Keratinocyte (primary cell): ENCODE measurements at regions not wholly inside any gene's neighbourhood (a gene's known extent, or its start where the extent isn't known, plus 50 kb on each side); places are given as distances from the start of the nearest gene placed in this dataset.

Experiments
- DNase-seq: peaks from one replicate; pipeline ENCODE4 v3.0.0-alpha.2; 2011; ENCODE audit warnings: low read depth, missing footprints, low spot score
- FAIRE-seq: peaks from 2 replicates; lab custom pipeline; 2011; peaks lifted over from hg19 to GRCh38; lab: Jason Lieb, UNC
- H2AFZ ChIP-seq: 2 replicates; pipeline ENCODE4 v1.6.0; 2012; ENCODE audit warnings: low read length, control low read depth, inconsistent platforms; ENCODE audit not compliant: control insufficient read depth
- H3K27ac ChIP-seq: 2 replicates; pipeline ENCODE4 v1.5.1; 2011; ENCODE audit warnings: low read length; ENCODE audit not compliant: control insufficient read depth, insufficient read depth
- H3K27me3 ChIP-seq: 3 replicates; pipeline ENCODE4 v1.6.0; 2011; ENCODE audit warnings: low read length; ENCODE audit not compliant: control insufficient read depth, insufficient read depth; ENCODE audit errors: extremely low read depth
- H3K36me3 ChIP-seq, 2 experiments: 2 replicates in 1 of 2; 3 replicates in 1 of 2; pipeline ENCODE4 v1.5.1; 2011; ENCODE audit warnings: low read length in 2 of 2, mild to moderate bottlenecking in 1 of 2; ENCODE audit not compliant: control insufficient read depth in 2 of 2, insufficient read depth in 2 of 2; ENCODE audit errors: extremely low read depth in 1 of 2
- H3K4me1 ChIP-seq: 3 replicates; pipeline ENCODE4 v1.5.1; 2011; ENCODE audit warnings: low read length; ENCODE audit not compliant: control insufficient read depth, insufficient read depth; ENCODE audit errors: extremely low read depth
- H3K4me2 ChIP-seq: 3 replicates; pipeline ENCODE4 v1.6.0; 2011; ENCODE audit warnings: low read depth, low read length; ENCODE audit not compliant: control insufficient read depth, insufficient read depth; ENCODE audit errors: extremely low read depth
- H3K4me3 ChIP-seq, 3 experiments: fragments of 200-600 bp in 1 of 3; sonication (generic) in 1 of 3; 2 replicates in 2 of 3; 3 replicates in 1 of 3; pipeline ENCODE4 v1.5.1; 2011 to 2016; ENCODE audit warnings: low read length in 3 of 3, mild to moderate bottlenecking in 3 of 3, control low read depth in 2 of 3, inconsistent platforms in 1 of 3, low read depth in 1 of 3, mixed read lengths in 1 of 3, mixed run types in 1 of 3, moderate library complexity in 1 of 3; ENCODE audit not compliant: control insufficient read depth in 2 of 3, insufficient read depth in 2 of 3; ENCODE audit errors: extremely low read depth in 1 of 3
- H3K79me2 ChIP-seq: 2 replicates; pipeline ENCODE4 v1.6.0; 2012; ENCODE audit warnings: low read length; ENCODE audit not compliant: control insufficient read depth, insufficient read depth
- H3K9ac ChIP-seq: 3 replicates; pipeline ENCODE4 v1.6.0; 2011; ENCODE audit warnings: low read length; ENCODE audit not compliant: control insufficient read depth, insufficient read depth; ENCODE audit errors: extremely low read depth
- H3K9me1 ChIP-seq: 3 replicates; pipeline ENCODE4 v1.6.0; 2011; ENCODE audit warnings: low read length; ENCODE audit not compliant: control insufficient read depth, insufficient read depth; ENCODE audit errors: extremely low read depth
- H3K9me3 ChIP-seq: 2 replicates; pipeline ENCODE4 v1.5.1; 2012; ENCODE audit warnings: low read depth, low read length; ENCODE audit not compliant: control insufficient read depth
- H4K20me1 ChIP-seq: 3 replicates; pipeline ENCODE4 v1.6.0; 2011; ENCODE audit warnings: low read length; ENCODE audit not compliant: control insufficient read depth, insufficient read depth; ENCODE audit errors: extremely low read depth
- EZH2 ChIP-seq: IDR thresholded peaks from one replicate; pipeline ENCODE4 v1.6.1; 2012; ENCODE audit warnings: inconsistent platforms, mild to moderate bottlenecking, low read length, moderate library complexity
- dilution Hi-C: fragments of 300-500 bp; cut with MboI; formaldehyde crosslinking; loops from one replicate; pipeline ENCODE4 v1.7.0; 2020; ENCODE audit warnings: low sequenced_read_pairs; ENCODE audit not compliant: extremely low pct_ligation_motif_present
- TF ChIP-seq, protein P1 (sequence below), 3 experiments: IDR thresholded peaks in 1 of 3; conservative IDR thresholded peaks in 1 of 3; optimal IDR thresholded peaks in 1 of 3; 2 replicates in 2 of 3; 3 replicates in 1 of 3; pipeline versions ENCODE3 to v1.5.1; 2011; ENCODE audit warnings: low read length in 3 of 3, mild to moderate bottlenecking in 3 of 3, moderate library complexity in 2 of 3, control low read depth in 1 of 3, inconsistent platforms in 1 of 3; ENCODE audit not compliant: insufficient read depth in 2 of 3; ENCODE audit errors: extremely low read depth in 1 of 3

DNA sequence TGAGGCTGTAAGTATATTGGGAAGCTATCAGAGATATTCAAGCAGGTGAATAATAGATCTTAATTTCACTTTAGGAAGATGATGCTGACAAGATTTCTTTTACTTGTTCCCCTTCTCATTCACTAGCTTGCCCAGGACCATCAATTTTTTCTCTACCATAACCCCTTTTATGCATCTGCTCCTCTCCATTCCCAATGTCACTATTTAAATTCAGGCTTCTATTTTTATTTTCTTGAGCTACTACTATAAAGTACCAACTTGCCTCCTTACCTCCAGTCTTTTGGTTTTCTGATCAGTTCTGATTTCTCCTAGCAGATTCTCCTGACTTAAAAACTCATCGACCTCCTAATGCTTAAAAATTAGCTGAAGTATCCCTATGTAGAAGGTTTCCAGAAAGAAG is 97.7 kb upstream of the SMIM30 start:
- no peak overlapping the region for H3K9ac ChIP-seq
- H3K36me3 ChIP-seq: no peaks in the 10 kb centered on the region
- H3K4me3 ChIP-seq: no peak overlapping the region
- no peaks in the 10 kb centered on the region for H4K20me1 ChIP-seq
- FAIRE-seq (no peak), DNase-seq (no peak)
- TF ChIP-seq EZH2: no peak
- TF ChIP-seq, protein P1, sequence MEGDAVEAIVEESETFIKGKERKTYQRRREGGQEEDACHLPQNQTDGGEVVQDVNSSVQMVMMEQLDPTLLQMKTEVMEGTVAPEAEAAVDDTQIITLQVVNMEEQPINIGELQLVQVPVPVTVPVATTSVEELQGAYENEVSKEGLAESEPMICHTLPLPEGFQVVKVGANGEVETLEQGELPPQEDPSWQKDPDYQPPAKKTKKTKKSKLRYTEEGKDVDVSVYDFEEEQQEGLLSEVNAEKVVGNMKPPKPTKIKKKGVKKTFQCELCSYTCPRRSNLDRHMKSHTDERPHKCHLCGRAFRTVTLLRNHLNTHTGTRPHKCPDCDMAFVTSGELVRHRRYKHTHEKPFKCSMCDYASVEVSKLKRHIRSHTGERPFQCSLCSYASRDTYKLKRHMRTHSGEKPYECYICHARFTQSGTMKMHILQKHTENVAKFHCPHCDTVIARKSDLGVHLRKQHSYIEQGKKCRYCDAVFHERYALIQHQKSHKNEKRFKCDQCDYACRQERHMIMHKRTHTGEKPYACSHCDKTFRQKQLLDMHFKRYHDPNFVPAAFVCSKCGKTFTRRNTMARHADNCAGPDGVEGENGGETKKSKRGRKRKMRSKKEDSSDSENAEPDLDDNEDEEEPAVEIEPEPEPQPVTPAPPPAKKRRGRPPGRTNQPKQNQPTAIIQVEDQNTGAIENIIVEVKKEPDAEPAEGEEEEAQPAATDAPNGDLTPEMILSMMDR (optimal IDR thresholded peaks at IDR 0.05 in 1 of 3, IDR thresholded peaks at IDR 0.05 in 1 of 3, conservative IDR thresholded peaks at IDR 0.05 in 1 of 3; ENCODE audit: extremely low read depth in 1 of 3, insufficient read depth in 2 of 3, low read length in 3 of 3): no peak
- no peak overlapping the region for H3K27ac ChIP-seq
- H3K79me2 ChIP-seq: no peaks in the 10 kb centered on the region
- no peaks in the 10 kb centered on the region for H3K4me1 ChIP-seq
- no peaks in the 10 kb centered on the region for H3K27me3 ChIP-seq
- H3K4me2 ChIP-seq: no peak overlapping the region
- H2AFZ ChIP-seq: no peak overlapping the region
- dilution Hi-C loops: no loop called here
- no peaks in the 10 kb centered on the region for H3K9me1 ChIP-seq
- no peaks in the 10 kb centered on the region for H3K9me3 ChIP-seq

DNA sequence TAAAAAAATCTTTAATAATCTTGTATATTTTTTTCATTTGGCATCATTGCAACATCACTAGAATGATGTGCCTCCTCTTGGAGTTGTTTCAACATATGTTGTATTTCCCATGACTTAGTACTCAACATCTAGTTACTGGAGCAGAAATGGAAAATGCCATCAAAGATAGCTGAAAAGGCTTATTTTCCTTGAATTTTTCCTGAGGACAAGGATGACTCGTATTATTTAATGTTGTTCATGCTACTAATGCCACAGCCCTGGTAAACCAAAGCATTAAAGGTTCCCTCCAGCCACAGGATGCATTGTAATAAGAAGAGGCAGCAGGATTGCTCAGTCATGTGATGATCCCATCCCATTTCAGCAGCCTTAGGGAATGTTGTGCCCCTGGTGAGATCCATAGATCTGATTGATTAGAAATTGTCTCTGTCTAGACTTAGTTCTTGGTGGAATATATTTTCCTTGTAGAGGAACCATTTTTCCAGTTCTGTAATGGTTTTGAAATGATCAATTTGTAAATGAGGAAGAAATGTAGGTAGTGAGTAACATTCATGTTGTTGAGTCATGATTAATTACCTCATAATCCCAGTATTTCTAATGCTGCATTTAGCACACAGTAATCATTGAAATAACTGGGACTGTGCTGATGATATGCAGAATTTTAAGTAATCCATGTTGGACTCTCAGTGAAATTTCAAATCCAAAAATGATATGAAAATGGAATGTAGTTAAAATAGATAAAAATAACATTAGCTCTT is 91.3 kb upstream of the SMIM30 start:
- DNase-seq: no peak
- dilution Hi-C loops: no loop called here

More for the DNA sequence above, 91.3 kb upstream of the SMIM30 start:
- FAIRE-seq: peak; percentile 60
- H3K4me1 ChIP-seq: no peaks in the 10 kb centered on the region
- no peak overlapping the region for H3K27ac ChIP-seq
- no peak overlapping the region for H3K4me2 ChIP-seq
- H3K9me3 ChIP-seq: no peaks in the 10 kb centered on the region
- H3K79me2 ChIP-seq: no peaks in the 10 kb centered on the region
- H3K9ac ChIP-seq: no peak overlapping the region
- TF ChIP-seq, protein P1 (optimal IDR thresholded peaks at IDR 0.05 in 1 of 3, IDR thresholded peaks at IDR 0.05 in 1 of 3, conservative IDR thresholded peaks at IDR 0.05 in 1 of 3; ENCODE audit: extremely low read depth in 1 of 3, insufficient read depth in 2 of 3, low read length in 3 of 3): no peak
- no peak for TF ChIP-seq EZH2
- no peak overlapping the region for H2AFZ ChIP-seq
- no peak overlapping the region for H3K4me3 ChIP-seq
- H3K27me3 ChIP-seq: no peaks in the 10 kb centered on the region
- H3K9me1 ChIP-seq: no peaks in the 10 kb centered on the region
- no peaks in the 10 kb centered on the region for H4K20me1 ChIP-seq
- H3K36me3 ChIP-seq: no peaks in the 10 kb centered on the region
